WTC11 (cell line): ENCODE measurements at regions not wholly inside any gene's neighbourhood (a gene's known extent, or its start where the extent isn't known, plus 50 kb on each side); places are given as distances from the start of the nearest gene placed in this dataset.

ENCODE experiments used
- AFF4 ChIP-seq: sonication (generic); formaldehyde crosslinking; IDR thresholded peaks from 2 replicates; pipeline ENCODE4 v1.8.1; 2023; ENCODE audit warnings: mild to moderate bottlenecking, missing genetic modification reagents, borderline replicate concordance
- AR ChIP-seq: fragments of 250-450 bp; sonication (Bioruptor Pico); IDR thresholded peaks from 2 replicates; pipeline ENCODE4 v1.9.0; 2021; ENCODE audit warnings: mild to moderate bottlenecking
- ATF1 ChIP-seq: sonication (generic); formaldehyde crosslinking; IDR thresholded peaks from 2 replicates; pipeline ENCODE4 v1.8.1; 2023; ENCODE audit warnings: mild to moderate bottlenecking, moderate library complexity, missing genetic modification reagents
- ETV6 ChIP-seq: sonication (generic); formaldehyde crosslinking; IDR thresholded peaks from 2 replicates; pipeline ENCODE4 v1.8.1; 2022; ENCODE audit warnings: mild to moderate bottlenecking, missing genetic modification reagents
- GABPB1 ChIP-seq: sonication (generic); formaldehyde crosslinking; IDR thresholded peaks from 2 replicates; pipeline ENCODE4 v1.8.1; 2023; ENCODE audit warnings: mild to moderate bottlenecking, missing genetic modification reagents
- GRHL2 ChIP-seq: fragments of 250-450 bp; sonication (Bioruptor Pico); IDR thresholded peaks from 2 replicates; pipeline ENCODE4 v1.8.0; 2022; ENCODE audit warnings: mild to moderate bottlenecking, moderate library complexity; ENCODE audit not compliant: insufficient replicate concordance, severe bottlenecking
- HMGXB4 ChIP-seq: sonication (generic); formaldehyde crosslinking; IDR thresholded peaks from 2 replicates; pipeline ENCODE4 v1.8.1; 2023; ENCODE audit warnings: mild to moderate bottlenecking, moderate library complexity, missing genetic modification reagents
- SP1 ChIP-seq: sonication (generic); formaldehyde crosslinking; conservative IDR thresholded peaks from 2 replicates; pipeline ENCODE4 v1.8.1; 2022; ENCODE audit warnings: missing genetic modification reagents
- ZNF281 ChIP-seq: sonication (generic); formaldehyde crosslinking; IDR thresholded peaks from 2 replicates; pipeline ENCODE4 v1.8.0; 2023; ENCODE audit warnings: mild to moderate bottlenecking, missing genetic modification reagents
- ZNF396 ChIP-seq: fragments of 250-450 bp; sonication (Bioruptor Pico); IDR thresholded peaks from 2 replicates; pipeline ENCODE4 v1.8.0; 2021; ENCODE audit warnings: mild to moderate bottlenecking, moderate library complexity, borderline replicate concordance
- ZNF425 ChIP-seq: fragments of 250-450 bp; sonication (Bioruptor Pico); conservative IDR thresholded peaks from 2 replicates; pipeline ENCODE4 v1.9.0; 2021; ENCODE audit warnings: mild to moderate bottlenecking
- ZNF512 ChIP-seq: sonication (generic); formaldehyde crosslinking; IDR thresholded peaks from 2 replicates; pipeline ENCODE4 v1.8.1; 2022; ENCODE audit warnings: missing genetic modification reagents, borderline replicate concordance

GRCh38 chr5:135740475-135740874, 94.0 kb upstream of the SLC25A48 start (continued):
- no peak for TF ChIP-seq ZNF512 (CRISPR knock-in tag)
- no peak for TF ChIP-seq ATF1 (CRISPR knock-in tag)
- TF ChIP-seq ZNF396 (CRISPR knock-in tag), result no peak
- no peak for TF ChIP-seq AFF4 (CRISPR knock-in tag)
- no peak for TF ChIP-seq GRHL2 (CRISPR knock-in tag)
- TF ChIP-seq ZNF425 (CRISPR knock-in tag), result no peak
- TF ChIP-seq GABPB1 (CRISPR knock-in tag), result no peak
- no peak for TF ChIP-seq ETV6
- no peak for TF ChIP-seq ZNF281 (CRISPR knock-in tag)
- TF ChIP-seq HMGXB4, result no peak
- no peak for TF ChIP-seq AR (CRISPR knock-in tag)
- TF ChIP-seq SP1 (CRISPR knock-in tag), result no peak
